Stimulated activated CD8-positive, alpha-beta memory T cell treated with anti-CD3 and anti-CD28 coated beads, Interleukin-4, amount 100 ng/mL, for 48 hours (primary cell): ENCODE measurements at regions not wholly inside any gene's neighbourhood (a gene's known extent, or its start where the extent isn't known, plus 50 kb on each side); places are given as distances from the start of the nearest gene placed in this dataset.

Experiments used
- DNase-seq: peaks from one replicate; pipeline ENCODE4 v3.0.0-alpha.2; 2020

DNA sequence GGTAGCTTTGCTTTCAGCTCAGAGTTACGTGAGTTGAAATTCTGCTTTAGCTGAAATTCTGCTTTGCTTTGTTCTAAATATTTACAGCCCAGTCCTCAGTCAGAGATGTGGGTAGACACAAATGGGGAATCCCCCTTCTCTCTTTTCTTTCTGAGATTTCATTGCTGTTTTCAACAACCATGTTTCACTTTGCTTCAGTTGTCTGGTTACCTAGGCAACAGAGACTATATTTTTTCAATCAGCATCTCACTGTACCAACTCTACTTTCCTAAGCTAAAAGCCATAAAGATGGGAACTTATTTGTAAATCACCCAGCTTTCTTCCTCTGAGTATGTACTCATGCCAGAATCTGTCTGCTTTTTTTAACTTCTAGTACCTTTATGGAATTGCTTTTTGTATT, 509.0 kb downstream of the OLFM4 start:
- DNase-seq = no peak

DNA sequence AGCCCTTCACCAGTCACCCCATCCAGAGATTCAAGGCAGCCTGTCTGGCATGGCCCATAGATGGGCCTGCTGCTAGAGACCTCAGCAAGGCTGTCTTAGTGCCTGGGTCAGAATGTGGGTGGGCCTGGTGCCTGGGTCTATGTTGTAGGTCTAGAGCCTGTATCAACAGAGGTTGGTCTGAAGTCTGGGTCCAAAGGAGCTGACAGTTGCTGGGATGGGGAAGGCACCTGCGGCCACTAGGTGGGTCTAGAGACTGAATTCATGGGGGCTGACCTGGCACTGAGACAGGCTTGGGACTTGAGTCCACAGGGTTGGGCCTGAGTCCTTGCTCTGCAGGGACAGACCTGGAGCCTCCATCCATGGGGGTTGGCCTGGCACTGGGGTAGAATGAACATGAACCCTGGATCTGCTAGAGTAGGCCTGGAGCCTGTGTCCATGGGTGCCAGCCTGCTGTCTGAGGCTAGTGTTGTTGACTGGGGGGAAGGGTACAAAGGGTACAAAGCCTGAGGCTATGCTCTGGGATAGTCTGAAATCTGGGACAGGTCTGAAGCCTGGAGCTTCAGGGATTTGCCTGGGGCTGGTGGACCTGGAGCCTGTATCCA, 516.8 kb downstream of the OLFM4 start:
- no peak for DNase-seq

DNA sequence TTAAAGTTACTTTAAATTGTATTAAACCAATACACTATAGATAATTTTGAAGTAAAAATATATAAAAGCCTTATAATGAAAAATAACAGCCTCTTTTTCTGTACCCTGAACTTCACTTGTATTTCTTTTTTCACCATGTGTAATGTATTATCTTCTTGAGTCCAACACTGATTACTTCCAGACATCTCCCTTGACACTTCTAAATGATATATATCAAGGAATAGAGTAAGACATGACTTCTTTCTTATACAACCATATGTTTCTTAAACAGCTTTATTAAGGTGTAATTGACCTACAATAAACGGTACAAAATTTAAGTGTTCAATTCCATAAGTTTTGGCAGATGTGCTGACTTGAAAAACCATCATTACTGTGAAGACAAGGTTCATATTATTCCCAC, 531.9 kb downstream of the OLFM4 start:
- DNase-seq = no peak

DNA sequence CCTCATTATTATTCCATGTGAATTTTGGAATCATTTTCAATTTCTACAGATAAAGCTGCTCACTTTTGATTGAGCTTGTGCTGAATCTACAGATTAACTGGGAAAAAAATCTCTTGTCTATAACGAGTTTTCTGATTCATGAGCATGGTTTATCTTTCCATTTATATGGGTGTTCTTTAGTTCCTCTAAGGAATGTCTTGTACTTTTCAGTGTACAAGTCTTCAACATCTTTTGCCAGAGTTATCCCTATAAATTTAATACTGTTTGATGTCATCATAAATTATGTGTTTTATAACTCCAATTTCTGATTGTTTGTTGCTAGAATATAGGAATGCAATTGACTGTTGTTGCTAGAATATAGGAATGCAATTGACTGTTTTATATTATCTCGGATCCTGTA, 533.8 kb downstream of the OLFM4 start:
- DNase-seq = no peak

DNA sequence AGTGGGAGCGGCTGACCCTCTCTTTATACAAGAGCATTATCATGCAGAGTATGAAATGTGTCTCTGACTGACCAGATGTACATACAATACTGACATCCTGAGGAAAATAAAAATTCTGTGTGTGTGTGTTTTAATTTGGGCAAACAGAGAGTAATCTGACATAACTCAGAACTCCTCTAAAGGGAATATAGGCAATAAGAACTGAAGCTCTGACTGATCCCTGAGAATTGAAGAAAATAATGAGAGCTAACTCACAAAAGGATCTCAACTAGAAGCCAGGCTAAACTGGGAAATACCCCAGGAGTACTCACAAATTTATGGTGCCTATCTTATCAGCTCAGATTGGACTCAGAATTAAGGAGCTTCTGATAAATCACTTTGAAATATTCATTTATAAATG, 539.9 kb downstream of the OLFM4 start:
- DNase-seq = no peak

DNA sequence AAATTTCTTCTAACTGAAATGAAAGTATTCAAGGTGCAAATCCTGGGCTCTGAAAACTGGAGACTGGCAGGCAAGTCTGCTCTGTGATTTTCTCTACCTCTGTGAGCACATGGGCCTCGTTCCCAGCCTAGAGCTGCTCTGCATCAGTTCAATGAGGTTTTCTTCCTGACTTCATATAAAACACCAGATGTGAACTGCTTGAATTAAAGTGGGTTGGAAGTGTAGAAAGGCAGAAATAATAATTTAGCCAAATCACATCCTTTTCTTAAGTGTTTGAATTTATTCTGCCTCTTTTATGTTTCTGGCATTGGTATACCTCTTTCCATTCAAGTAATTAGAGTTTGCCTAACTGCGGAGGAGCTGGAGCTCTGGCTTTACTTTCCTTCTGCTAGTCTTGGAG, 540.8 kb downstream of the OLFM4 start:
- DNase-seq = no peak

DNA sequence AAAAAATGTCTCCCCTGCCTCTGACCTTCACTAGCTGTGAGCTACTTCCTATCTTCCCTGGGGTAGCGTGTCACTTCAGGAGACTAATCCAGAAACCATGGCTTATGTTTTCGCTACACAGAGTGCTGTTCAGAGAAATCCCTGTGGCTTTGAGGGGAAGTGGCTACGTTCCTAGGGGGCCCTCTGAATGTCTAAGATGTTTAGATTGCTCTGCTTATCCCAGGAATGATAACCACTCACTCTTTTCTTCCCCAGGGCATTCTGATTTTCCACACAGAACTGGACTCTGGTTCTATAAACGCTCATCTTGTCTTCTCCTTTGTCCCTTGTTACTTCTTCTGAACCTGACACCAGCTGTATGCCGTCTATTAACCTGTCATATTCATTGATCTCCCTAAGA, 572.5 kb downstream of the OLFM4 start:
- no peak for DNase-seq

DNA sequence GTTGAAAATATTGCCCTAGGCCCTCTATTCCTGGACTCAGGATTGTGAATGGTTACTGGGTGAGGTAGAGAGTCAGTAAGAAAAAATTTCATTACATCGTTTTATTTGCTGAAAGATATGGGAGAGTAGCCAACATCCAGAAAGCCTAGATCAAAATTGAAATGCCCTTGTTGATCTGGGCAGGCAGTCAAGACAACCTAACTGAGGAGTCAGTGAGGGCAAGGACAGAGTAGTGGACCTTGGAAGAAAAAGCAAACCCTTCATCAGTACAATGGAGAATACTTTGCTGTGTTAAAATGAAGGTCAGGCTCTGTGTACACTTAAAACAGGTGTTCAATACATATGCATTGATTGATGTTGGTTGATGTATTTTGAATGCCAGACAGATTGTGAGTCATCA, 576.7 kb downstream of the OLFM4 start:
- DNase-seq = no peak

DNA sequence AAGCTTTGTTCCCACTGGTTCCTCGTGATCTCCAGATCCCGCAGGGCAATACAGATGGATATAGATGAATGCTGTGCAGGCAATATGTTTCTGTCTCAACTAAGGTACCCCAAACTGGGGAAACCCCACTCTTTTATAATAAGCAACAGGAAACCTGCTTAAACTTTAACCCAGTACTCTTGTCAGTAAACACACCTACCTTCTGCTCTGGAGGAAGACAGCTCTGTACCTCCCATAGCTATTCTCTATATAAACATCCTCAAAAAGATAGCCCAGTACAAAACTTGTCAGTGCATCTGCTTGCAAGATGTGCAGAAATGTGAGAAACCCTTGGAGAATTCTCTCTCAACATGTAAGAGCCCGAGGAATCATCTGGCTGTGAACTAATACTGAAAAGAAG, 583.6 kb downstream of the OLFM4 start:
- no peak for DNase-seq

DNA sequence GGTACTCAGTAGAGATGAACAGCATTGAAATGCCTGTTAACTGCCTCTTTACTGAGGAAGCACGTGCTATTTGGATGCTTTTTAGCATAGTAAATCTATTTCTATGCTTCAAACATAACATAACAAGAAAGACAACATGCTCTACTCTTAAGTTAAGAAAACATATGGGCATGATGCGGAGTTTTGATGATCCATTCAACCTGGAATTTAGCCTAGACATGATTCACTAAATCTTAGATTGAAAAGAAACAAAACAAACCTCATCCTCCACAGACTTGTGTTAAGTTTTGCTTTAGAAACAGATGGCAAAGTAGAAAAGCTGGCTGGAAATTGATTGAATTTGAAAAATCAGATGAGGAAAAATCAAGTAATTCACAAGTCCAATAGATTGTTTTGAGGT, 593.8 kb downstream of the OLFM4 start:
- no peak for DNase-seq

DNA sequence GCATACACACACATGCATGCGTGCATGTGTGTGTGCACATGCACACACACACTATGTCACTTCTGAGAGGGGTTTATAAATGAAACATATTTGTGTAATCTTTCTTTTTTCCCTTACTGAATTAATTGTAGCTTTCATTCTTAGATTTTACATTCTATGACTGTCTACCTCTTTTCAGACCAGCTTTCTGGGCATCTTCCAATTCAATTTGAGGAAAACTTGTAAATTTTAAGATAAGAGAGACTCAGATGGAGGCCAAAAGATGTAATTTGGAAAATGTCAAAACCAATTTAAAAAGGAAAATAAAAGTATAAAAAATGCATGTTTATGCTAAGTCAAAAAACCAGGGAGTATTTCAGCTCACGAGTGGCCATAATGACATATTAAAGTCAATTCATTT, 594.5 kb downstream of the OLFM4 start:
- DNase-seq = no peak

DNA sequence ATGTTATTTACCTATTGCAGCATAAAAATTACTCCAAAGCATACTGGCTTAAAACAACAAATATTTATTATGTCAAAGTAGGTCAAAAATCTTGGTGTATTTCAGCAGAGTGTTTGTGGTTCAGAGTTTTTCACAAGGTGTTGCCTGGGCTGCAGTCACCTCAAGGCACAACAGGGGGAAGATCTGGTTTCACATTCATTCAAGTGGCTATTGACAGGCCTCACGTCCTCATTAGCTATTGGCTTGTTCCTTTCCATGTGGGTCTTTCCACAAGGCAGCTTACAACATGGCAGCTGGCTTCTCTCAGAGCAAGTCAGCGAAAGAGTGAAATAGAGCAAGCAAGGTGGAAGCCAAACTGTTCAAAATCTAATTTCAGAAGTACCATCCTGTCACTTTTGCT, 602.9 kb downstream of the OLFM4 start:
- DNase-seq = no peak

DNA sequence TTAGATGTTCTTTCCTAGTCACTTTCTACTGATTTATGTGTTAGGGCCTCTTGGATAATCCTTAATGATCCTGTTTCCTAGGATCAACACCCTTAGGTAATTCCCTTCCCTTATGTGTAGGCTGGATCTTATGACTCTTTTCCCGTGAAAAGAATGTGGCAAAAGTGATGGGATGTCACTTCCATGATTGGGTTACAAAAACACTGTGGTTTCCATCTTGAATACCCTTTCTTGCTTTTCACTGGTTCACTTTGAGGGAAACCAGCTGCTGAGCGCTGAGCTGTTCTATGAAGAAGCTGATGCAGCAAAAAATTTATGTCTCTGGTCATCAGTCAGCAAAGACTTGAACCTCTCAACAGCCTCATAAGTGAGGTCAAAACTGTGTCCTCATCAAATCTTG, 609.4 kb downstream of the OLFM4 start:
- no peak for DNase-seq

DNA sequence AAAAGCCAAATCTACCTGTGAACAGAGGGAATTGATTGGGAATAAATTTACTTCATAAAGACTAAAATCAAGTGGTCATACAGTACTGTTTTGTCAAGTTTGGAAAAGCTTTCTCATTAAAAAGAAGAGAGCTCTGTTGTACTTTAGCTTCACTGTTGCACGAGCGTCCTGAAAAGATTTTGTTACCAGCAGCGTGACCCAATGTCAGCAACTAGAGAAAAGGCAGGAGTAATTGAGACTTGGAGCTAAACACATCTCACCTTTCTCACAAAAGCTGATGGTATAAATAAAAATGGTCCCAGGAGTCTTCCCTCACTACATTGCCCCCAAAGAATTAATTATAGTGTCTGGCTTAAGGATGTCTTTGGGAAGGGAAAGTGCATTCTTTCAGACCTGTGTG, 613.7 kb downstream of the OLFM4 start:
- DNase-seq = no peak

DNA sequence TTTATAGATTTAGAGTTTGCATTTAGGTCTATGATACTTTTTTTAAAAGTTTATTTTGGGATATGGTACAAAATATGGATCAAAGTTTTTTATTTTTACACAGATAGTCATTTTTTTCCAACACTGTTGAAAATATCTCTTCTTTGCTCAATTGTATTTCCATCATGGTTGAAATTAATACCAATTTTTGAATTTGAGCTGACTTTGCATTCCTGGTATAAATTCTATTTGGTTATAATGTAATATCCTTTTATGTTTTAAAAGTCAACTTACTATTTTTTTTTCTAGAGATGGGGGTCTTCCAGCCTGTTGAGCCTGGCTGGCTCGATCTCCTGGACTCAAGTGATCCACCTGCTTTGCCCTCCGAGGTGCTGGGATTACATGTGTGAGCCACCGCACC, 620.1 kb downstream of the OLFM4 start:
- no peak for DNase-seq

DNA sequence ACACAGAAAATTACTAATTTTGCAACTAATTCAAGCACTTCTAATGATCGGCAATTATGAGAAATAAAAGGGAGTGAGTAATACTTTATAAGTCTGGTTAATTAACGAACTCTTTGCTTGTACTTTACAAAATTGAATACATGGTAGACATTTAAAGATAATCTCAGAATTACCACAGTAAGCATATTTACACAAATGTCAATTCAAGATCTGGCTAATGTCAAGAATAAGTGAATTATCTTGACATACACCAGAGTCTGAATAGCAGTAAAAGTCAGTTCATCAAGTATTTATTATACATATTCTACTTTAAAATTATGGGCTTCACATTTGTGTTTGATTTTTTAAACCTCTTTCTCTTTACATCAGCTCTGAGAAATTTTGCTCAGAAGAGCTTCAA, 643.4 kb downstream of the OLFM4 start:
- DNase-seq = no peak

DNA sequence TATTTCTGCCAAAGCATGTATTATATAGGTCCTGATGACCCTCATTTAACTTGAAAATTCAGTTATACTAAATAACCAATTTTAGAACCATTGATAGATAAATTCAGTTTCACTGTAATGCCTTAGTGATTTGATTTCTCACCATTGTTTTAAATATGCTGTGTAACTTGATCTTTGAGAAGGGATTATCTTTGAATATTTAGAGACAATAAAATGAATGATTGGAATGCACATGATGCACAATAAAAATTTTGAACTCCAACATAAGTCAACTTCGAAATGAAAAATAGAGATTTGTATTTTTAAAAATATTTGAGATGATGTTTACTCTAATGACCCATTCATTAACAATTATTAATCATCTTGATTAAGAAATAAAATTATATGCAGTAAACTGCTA, 654.5 kb downstream of the OLFM4 start:
- DNase-seq = no peak

DNA sequence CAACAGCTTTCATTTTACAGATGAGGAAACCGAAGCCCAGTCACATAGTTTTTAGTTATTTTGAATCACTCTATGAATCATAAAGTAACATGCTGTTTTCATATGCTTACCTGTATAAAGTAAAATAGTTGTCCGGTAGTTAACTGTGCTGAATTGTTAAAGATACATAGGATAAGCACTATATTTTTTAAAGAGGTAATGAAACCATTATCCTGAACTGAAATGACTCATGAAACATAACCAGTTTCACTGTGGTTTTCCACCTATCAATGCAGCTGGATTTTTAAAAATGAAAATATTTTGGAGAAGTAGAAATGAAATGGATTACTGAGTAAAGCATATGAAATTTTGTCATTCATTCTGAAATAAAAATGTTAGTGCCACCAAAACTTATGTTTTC, 655.0 kb downstream of the OLFM4 start:
- no peak for DNase-seq

DNA sequence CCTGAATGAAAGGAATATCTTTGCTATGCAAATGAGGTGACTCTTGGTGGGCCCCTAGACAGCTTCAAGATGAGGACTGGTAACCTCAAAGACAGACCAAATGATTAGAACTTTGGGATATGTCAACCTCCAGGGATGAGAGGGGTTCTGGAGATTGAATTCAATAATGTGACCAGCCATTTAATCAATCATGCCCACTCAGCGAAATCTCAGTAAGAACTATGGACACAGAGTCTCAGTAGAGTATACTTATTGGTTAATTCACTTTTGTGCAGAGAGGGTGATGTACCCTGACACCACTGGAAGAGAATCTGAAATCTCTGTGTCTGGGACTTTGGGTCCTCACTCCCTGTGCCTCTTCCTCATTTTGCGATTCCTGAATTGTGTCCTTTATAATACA, 662.8 kb downstream of the OLFM4 start:
- no peak for DNase-seq

DNA sequence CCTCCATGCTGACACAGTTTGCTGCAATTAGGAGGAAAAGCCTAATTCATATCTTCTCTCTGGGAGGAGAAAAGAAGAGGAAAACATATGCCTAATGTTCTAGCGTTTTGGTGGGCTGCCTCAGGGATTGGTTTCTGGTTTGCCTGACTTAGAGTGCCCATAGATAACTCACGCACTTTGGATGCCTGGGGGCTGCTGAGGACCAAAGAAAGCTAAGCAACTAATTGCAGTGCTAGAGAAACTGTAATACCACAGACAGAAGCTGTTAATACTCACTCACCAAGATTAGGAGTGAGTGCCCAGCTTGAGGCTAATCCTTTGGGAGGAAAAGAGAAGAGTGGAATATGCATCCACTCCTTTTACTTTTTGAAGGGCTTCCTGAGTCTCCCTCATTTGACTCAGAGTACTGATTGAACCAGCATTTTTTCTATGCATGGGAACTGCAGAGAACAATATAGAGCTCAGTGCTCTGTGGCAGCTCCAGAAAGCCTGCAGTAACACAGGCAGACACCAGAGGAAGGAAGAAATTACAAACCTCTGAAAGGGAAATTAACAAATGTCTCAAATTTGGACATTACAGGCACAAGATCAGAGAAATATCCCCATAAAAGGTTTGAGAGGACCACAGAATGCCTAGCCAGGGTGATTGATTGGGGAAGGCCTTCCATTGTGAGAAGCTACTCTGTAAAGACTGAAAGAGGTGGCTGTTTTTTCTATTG, 666.4 kb downstream of the OLFM4 start:
- DNase-seq = no peak

DNA sequence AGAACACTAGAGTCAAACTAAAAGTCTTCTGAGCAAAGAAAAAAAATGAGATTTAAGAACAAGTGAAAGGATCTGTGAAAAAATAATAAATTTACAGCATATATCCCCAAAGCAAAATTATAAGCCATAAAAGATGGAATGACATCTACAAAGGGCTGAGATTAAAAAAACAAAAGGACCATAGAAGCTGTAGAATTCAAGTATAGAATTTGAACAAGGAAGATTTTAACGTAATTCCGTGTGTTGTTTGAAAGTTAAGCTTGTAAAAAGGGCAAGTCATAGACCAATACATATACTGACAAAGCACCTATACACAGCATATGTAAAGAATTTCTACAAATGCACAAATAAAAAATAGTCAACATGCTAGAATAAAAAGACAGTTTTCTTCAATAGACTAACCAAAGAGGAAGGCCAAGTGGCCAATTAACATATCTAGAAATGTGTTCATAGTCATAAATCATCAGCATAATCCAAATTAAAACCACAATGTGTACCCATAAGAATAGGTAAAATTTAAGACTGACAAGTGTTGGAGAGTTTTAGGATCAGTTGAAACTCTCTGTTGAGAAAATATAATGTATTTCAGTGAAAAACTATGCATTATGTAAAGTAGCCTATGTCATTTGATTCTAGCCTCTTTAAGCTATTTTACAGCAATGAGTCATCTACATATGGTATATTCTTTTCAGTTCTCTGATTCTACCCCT, 674.9 kb downstream of the OLFM4 start:
- no peak for DNase-seq

DNA sequence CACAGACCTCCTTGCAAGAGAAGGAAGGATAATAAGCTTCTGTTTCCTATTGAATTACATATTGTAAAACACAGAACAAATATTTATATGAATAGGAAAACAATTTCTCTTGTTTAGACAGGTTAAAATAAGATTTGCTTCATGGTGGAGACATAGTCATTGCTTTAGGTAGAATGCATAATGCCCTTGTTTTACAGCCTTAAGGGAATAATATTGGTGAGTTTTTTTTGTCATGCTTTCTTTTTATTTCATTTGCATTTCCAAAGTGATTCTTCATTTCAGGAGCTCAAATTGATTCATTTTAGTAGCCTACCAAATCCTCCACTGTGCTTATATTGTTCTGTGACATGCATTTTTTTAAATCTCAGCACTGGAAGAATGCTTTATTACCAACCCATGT, 690.7 kb downstream of the OLFM4 start:
- no peak for DNase-seq

DNA sequence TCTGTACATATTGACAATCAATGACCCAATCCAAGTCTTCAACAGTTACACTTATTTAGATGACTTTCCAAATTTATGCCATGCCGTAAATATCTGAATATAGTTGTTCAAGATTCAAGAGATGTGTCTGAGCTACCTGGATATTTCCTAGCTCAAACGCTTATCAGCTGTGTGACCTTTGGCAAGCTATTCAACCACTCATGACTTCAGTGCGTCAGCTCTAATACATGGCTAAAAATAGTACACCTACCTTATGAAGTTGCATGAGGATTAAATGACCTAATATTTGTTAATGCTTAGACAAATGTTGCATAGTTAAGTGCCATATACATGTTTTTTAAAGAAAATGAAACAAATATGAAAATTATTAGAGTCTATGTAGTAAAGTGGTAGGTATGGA, 704.1 kb downstream of the OLFM4 start:
- DNase-seq = no peak

DNA sequence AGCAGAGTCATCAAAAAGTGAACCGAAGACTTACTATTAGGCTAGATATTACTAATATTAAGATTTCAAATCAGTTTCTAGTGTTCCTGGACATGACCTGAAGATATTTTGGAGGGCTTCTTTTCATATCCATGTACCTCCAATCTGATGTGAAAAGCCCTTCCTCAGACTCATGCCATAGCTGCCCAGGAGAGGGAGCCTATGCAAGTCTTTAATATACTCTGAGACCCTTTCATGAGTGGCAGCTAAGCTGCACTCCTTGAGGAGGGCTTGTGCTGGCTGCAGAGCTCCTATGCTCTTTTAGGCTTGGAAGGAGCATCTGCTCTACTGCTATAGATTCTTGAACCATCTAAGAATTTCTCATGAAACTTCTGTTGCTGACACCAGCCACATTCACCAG, 715.3 kb downstream of the OLFM4 start:
- DNase-seq = no peak

DNA sequence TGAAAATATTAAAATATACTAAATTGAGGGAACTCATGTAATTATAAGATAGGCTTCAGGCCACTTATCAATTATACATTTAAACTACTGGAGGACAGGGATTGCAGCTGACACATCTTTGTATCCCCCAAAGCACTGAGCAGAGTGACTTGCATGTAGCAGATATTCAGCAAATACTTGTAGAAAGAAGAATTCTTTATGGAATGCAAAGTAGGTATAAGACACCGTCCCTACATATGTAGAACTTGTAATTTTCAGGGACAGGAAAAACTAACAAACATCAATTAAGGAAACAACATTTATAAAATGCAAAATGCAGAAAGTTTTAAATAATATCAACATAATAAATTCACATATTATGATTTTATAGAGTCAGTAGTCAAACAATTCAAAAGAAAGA, 719.2 kb downstream of the OLFM4 start:
- DNase-seq = no peak
